WTC11 (cell line): ENCODE measurements at regions not wholly inside any gene's neighbourhood (a gene's known extent, or its start where the extent isn't known, plus 50 kb on each side); places are given as distances from the start of the nearest gene placed in this dataset.

Experiments used
- CBFB ChIP-seq: sonication (generic); formaldehyde crosslinking; IDR thresholded peaks from 2 replicates; pipeline ENCODE4 v1.8.1; 2022; ENCODE audit warnings: mild to moderate bottlenecking, low read depth, missing genetic modification reagents
- CREB1 ChIP-seq: sonication (generic); formaldehyde crosslinking; IDR thresholded peaks from 2 replicates; pipeline ENCODE4 v1.8.0; 2023; ENCODE audit warnings: mild to moderate bottlenecking, missing genetic modification reagents
- E2F5 ChIP-seq: sonication (generic); formaldehyde crosslinking; IDR thresholded peaks from 2 replicates; pipeline ENCODE4 v1.8.1; 2022; ENCODE audit warnings: mild to moderate bottlenecking, moderate library complexity, missing genetic modification reagents
- FOXP4 ChIP-seq: sonication (generic); formaldehyde crosslinking; IDR thresholded peaks from 2 replicates; pipeline ENCODE4 v1.8.0; 2022; ENCODE audit warnings: mild to moderate bottlenecking, missing genetic modification reagents
- HMGXB4 ChIP-seq: sonication (generic); formaldehyde crosslinking; IDR thresholded peaks from 2 replicates; pipeline ENCODE4 v1.8.1; 2023; ENCODE audit warnings: mild to moderate bottlenecking, moderate library complexity, missing genetic modification reagents
- MXD4 ChIP-seq: fragments of 250-450 bp; sonication (Bioruptor Pico); IDR thresholded peaks from 2 replicates; pipeline ENCODE4 v1.8.0; 2021; ENCODE audit warnings: mild to moderate bottlenecking, moderate library complexity, borderline replicate concordance
- NFYB ChIP-seq: sonication (generic); formaldehyde crosslinking; conservative IDR thresholded peaks from 2 replicates; pipeline ENCODE4 v1.8.0; 2022; ENCODE audit warnings: low read depth, missing genetic modification reagents
- PREB ChIP-seq: sonication (generic); formaldehyde crosslinking; IDR thresholded peaks from 2 replicates; pipeline ENCODE4 v1.8.1; 2022; ENCODE audit warnings: mild to moderate bottlenecking, missing genetic modification reagents, moderate library complexity, borderline replicate concordance
- PRRX2 ChIP-seq: fragments of 250-450 bp; sonication (Bioruptor Pico); IDR thresholded peaks from 2 replicates; pipeline ENCODE4 v1.8.0; 2021; ENCODE audit warnings: mild to moderate bottlenecking
- RELA ChIP-seq: sonication (generic); formaldehyde crosslinking; IDR thresholded peaks from 2 replicates; pipeline ENCODE4 v1.8.1; 2022; ENCODE audit warnings: missing genetic modification reagents, mild to moderate bottlenecking, borderline replicate concordance
- SOX15 ChIP-seq: fragments of 250-450 bp; sonication (Bioruptor Pico); IDR thresholded peaks from 2 replicates; pipeline ENCODE4 v1.9.0; 2021; ENCODE audit warnings: mild to moderate bottlenecking
- SP1 ChIP-seq: sonication (generic); formaldehyde crosslinking; conservative IDR thresholded peaks from 2 replicates; pipeline ENCODE4 v1.8.1; 2022; ENCODE audit warnings: missing genetic modification reagents
- STAT6 ChIP-seq: sonication (generic); formaldehyde crosslinking; conservative IDR thresholded peaks from 2 replicates; pipeline ENCODE4 v1.8.1; 2023; ENCODE audit warnings: mild to moderate bottlenecking, low read depth, missing genetic modification reagents, moderate library complexity
- ZNF219 ChIP-seq: sonication (generic); formaldehyde crosslinking; IDR thresholded peaks from 2 replicates; pipeline ENCODE4 v1.8.0; 2023; ENCODE audit warnings: missing genetic modification reagents, mild to moderate bottlenecking, borderline replicate concordance
- TF ChIP-seq, protein P1 (sequence below): fragments of 200-600 bp; IDR thresholded peaks from 2 replicates; pipeline ENCODE4 v1.8.0; 2022; ENCODE audit warnings: antibody characterized with exemption
- TF ChIP-seq, protein P2 (sequence below): sonication (generic); formaldehyde crosslinking; IDR thresholded peaks from 2 replicates; pipeline ENCODE4 v1.8.1; 2023; ENCODE audit warnings: mild to moderate bottlenecking, missing genetic modification reagents, moderate library complexity

DNA sequence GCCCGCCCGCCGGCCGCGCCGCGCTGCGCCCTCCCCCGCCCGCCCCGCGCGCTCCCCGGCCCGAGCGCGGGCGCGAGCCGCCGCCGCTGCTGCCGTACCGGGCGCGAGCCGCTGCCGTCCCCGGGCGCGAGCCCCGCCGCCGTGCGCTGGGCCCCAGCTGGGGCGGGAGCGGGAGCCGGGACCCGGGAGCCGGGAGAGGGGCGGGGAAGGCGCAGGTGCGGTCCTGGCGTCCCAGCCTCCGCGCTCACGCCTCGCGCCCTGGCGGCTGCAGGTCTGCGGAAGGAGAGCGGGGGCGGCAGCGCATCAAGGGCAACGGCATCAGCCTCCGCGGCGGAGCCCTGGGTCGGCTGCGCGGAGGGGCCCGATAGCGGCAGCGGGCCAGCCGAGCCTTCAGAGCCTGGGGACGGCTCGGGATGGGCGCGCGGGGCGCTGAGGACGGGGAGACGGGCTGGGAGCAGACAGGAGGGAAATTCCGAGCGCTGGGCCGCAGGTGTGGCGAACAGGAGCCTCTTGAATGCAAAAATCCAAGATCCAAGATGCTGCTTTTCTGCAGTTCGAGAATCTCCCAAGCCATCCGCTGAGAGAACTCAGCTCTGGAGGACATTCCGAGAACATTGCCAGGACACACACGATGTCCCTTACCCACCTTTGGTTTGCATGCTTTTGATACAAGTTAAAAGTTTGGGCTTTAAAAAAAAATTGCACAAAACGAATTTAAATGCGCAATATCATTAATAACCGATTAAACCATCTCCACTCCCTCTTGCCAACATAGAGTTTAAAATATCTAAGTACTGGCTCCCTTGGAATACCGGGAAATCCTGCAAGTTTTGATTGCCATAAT, 251.1 kb downstream of the TJP1 start (continued):
- TF ChIP-seq, protein P1, sequence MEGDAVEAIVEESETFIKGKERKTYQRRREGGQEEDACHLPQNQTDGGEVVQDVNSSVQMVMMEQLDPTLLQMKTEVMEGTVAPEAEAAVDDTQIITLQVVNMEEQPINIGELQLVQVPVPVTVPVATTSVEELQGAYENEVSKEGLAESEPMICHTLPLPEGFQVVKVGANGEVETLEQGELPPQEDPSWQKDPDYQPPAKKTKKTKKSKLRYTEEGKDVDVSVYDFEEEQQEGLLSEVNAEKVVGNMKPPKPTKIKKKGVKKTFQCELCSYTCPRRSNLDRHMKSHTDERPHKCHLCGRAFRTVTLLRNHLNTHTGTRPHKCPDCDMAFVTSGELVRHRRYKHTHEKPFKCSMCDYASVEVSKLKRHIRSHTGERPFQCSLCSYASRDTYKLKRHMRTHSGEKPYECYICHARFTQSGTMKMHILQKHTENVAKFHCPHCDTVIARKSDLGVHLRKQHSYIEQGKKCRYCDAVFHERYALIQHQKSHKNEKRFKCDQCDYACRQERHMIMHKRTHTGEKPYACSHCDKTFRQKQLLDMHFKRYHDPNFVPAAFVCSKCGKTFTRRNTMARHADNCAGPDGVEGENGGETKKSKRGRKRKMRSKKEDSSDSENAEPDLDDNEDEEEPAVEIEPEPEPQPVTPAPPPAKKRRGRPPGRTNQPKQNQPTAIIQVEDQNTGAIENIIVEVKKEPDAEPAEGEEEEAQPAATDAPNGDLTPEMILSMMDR: no peak
- TF ChIP-seq CBFB (CRISPR knock-in tag) (peak; percentile 63; the same call in 1 of the 2 replicates), NFYB (CRISPR knock-in tag) (no peak), SOX15 (CRISPR knock-in tag) (no peak), PRRX2 (CRISPR knock-in tag) (no peak), ZNF219 (CRISPR knock-in tag) (no peak), PREB (CRISPR knock-in tag) (no peak), HMGXB4 (CRISPR knock-in tag) (peak; percentile 74), RELA (CRISPR knock-in tag) (0 out of 2 replicates have a peak, but pooled peaks have one; percentile 35), STAT6 (CRISPR knock-in tag) (no peak), CREB1 (CRISPR knock-in tag) (no peak), FOXP4 (CRISPR knock-in tag) (no peak; the same call in 1 of the 2 replicates), SP1 (no peak), E2F5 (CRISPR knock-in tag) (0 out of 2 replicates have a peak, but pooled peaks have one; percentile 62), MXD4 (CRISPR knock-in tag) (no peak)
- TF ChIP-seq, protein P2, sequence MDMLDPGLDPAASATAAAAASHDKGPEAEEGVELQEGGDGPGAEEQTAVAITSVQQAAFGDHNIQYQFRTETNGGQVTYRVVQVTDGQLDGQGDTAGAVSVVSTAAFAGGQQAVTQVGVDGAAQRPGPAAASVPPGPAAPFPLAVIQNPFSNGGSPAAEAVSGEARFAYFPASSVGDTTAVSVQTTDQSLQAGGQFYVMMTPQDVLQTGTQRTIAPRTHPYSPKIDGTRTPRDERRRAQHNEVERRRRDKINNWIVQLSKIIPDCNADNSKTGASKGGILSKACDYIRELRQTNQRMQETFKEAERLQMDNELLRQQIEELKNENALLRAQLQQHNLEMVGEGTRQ (CRISPR knock-in tag): 0 out of 2 replicates have a peak, but pooled peaks have one; percentile 7
